NCI-H146 (cell line): ENCODE measurements at regions not wholly inside any gene's neighbourhood (a gene's known extent, or its start where the extent isn't known, plus 50 kb on each side); places are given as distances from the start of the nearest gene placed in this dataset.
"Not testable (repeated sequence)": the region's sequence is repeated elsewhere in the genome, so short reads cannot be mapped to it uniquely, and the experiment has no call there.

Source experiments
- DNase-seq: peaks from one replicate; lab custom pipeline; 2025; lab: John Stamatoyannopoulos, UW

GRCh38 chr16:64724339-64724738 is 397.5 kb downstream of the CDH11 start:
- DNase-seq = no peak

- no peak for DNase-seq
These were observed 403.4 kb downstream of the CDH11 start for GRCh38 chr16:64718486-64718885.

GRCh38 chr16:64717871-64718270 is 404.0 kb downstream of the CDH11 start:
- no peak for DNase-seq

GRCh38 chr16:64715624-64716023 is 406.2 kb downstream of the CDH11 start:
- no peak for DNase-seq

- DNase-seq = no peak
These were observed 409.8 kb downstream of the CDH11 start for GRCh38 chr16:64712026-64712425.

GRCh38 chr16:64711596-64711995 is 410.3 kb downstream of the CDH11 start:
- DNase-seq = no peak

GRCh38 chr16:64711026-64711425 is 410.8 kb downstream of the CDH11 start:
- DNase-seq = no peak

GRCh38 chr16:64705443-64705842 is 416.4 kb downstream of the CDH11 start:
- no peak for DNase-seq

GRCh38 chr16:64704386-64704785 is 417.5 kb downstream of the CDH11 start:
- no peak for DNase-seq

- no peak for DNase-seq
These were observed 419.4 kb downstream of the CDH11 start for GRCh38 chr16:64702415-64702814.

- DNase-seq = no peak
These were observed 421.2 kb downstream of the CDH11 start for GRCh38 chr16:64700628-64701027.

GRCh38 chr16:64696866-64697265 is 425.0 kb downstream of the CDH11 start:
- no peak for DNase-seq

- DNase-seq = no peak
These were observed 426.2 kb downstream of the CDH11 start for GRCh38 chr16:64695684-64696083.

GRCh38 chr16:64693946-64694345 is 427.9 kb downstream of the CDH11 start:
- DNase-seq = no peak

GRCh38 chr16:64687786-64688185 is 434.1 kb downstream of the CDH11 start:
- DNase-seq = no peak

GRCh38 chr16:64687123-64687522 is 434.7 kb downstream of the CDH11 start:
- no peak for DNase-seq

- DNase-seq = no peak
These were observed 441.7 kb downstream of the CDH11 start for GRCh38 chr16:64679976-64680690.

GRCh38 chr16:64669573-64669972 is 452.3 kb downstream of the CDH11 start:
- no peak for DNase-seq

GRCh38 chr16:64667334-64667877 is 454.5 kb downstream of the CDH11 start:
- DNase-seq = no peak

- not testable (repeated sequence) for DNase-seq
These were observed 459.6 kb downstream of the CDH11 start for GRCh38 chr16:64662312-64662711.

GRCh38 chr16:64659866-64660265 is 462.0 kb downstream of the CDH11 start:
- DNase-seq = no peak

- no peak for DNase-seq
These were observed 464.4 kb downstream of the CDH11 start for GRCh38 chr16:64657316-64658011.

GRCh38 chr16:64656471-64656870 is 465.4 kb downstream of the CDH11 start:
- no peak for DNase-seq
